RWPE2 (cell line): ENCODE measurements at regions not wholly inside any gene's neighbourhood (a gene's known extent, or its start where the extent isn't known, plus 50 kb on each side); places are given as distances from the start of the nearest gene placed in this dataset.
A peak's percentile ranks its signal among the peaks of the same experiment; 100 is the strongest.

Source experiments
- ATAC-seq: fragments of 200-7000 bp; cut with Tn5 transposase; 3 replicates; pipeline ENCODE4 v1.9.1; 2021; ENCODE audit warnings: low read depth
- DNase-seq: peaks from one replicate; pipeline ENCODE4 v3.0.0-alpha.2; 2020; ENCODE audit warnings: low spot score
- H3K27ac ChIP-seq: fragments of 450-650 bp; 2 replicates; pipeline ENCODE4 v1.5.1; 2017; ENCODE audit warnings: mild to moderate bottlenecking; ENCODE audit not compliant: poor library complexity, severe bottlenecking
- H3K27me3 ChIP-seq: fragments of 250-450 bp; sonication (Bioruptor Pico); 2 replicates; pipeline ENCODE4 v1.5.1; 2021; ENCODE audit warnings: mild to moderate bottlenecking, moderate library complexity; ENCODE audit not compliant: insufficient read depth, poor library complexity, severe bottlenecking
- H3K36me3 ChIP-seq: fragments of 250-450 bp; sonication (Bioruptor Pico); 2 replicates; pipeline ENCODE4 v1.5.1; 2020; ENCODE audit warnings: low read depth, mild to moderate bottlenecking, moderate library complexity
- H3K4me1 ChIP-seq: fragments of 250-450 bp; sonication (Bioruptor Pico); 2 replicates; pipeline ENCODE4 v1.5.1; 2021; ENCODE audit warnings: mild to moderate bottlenecking, moderate library complexity; ENCODE audit not compliant: insufficient read depth, poor library complexity, severe bottlenecking
- H3K4me3 ChIP-seq: fragments of 250-450 bp; sonication (Bioruptor Pico); 2 replicates; pipeline ENCODE4 v1.5.1; 2021; ENCODE audit warnings: mild to moderate bottlenecking, moderate library complexity; ENCODE audit not compliant: severe bottlenecking
- H3K9me3 ChIP-seq: fragments of 250-450 bp; sonication (Bioruptor Pico); 2 replicates; pipeline ENCODE4 v1.5.1; 2021; ENCODE audit warnings: mild to moderate bottlenecking, moderate library complexity; ENCODE audit not compliant: severe bottlenecking
- TF ChIP-seq, protein P1 (sequence below): fragments of 450-650 bp; IDR thresholded peaks from one replicate; pipeline ENCODE4 v1.5.1; 2017; ENCODE audit warnings: mild to moderate bottlenecking, moderate library complexity; ENCODE audit not compliant: poor library complexity, severe bottlenecking

DNA sequence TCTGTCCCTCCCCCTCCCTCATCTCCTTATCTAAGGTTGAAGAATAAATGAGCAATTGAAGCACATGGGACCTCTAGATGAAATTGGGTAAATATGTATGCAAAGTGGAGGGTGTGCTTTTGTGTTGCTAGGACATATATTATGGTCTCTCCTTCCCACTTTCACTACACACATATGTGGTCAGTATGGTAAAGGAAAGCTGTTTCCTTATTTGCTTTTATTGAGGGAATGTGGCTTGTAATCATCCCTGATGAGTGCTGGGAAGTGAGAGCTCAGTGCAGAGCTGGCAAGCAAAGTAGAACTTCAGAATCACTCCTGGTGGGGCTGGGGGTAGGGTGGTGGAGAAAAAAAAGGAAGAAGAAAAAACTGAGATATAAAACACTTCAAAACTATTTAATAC lies 189.9 kb upstream of the ATP5MC3 start:
- Histone ChIP-seq H3K27me3 (peaks cover 5% of the 10 kb centered on the region), H3K4me3 (no peak overlapping the region), H3K36me3 (no peaks in the 10 kb centered on the region), H3K27ac (no peak overlapping the region), H3K9me3 (no peaks in the 10 kb centered on the region), H3K4me1 (no peaks in the 10 kb centered on the region)
- DNase-seq, result no peak
- TF ChIP-seq, protein P1, sequence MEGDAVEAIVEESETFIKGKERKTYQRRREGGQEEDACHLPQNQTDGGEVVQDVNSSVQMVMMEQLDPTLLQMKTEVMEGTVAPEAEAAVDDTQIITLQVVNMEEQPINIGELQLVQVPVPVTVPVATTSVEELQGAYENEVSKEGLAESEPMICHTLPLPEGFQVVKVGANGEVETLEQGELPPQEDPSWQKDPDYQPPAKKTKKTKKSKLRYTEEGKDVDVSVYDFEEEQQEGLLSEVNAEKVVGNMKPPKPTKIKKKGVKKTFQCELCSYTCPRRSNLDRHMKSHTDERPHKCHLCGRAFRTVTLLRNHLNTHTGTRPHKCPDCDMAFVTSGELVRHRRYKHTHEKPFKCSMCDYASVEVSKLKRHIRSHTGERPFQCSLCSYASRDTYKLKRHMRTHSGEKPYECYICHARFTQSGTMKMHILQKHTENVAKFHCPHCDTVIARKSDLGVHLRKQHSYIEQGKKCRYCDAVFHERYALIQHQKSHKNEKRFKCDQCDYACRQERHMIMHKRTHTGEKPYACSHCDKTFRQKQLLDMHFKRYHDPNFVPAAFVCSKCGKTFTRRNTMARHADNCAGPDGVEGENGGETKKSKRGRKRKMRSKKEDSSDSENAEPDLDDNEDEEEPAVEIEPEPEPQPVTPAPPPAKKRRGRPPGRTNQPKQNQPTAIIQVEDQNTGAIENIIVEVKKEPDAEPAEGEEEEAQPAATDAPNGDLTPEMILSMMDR, result no peak
- ATAC-seq, result no peak

DNA sequence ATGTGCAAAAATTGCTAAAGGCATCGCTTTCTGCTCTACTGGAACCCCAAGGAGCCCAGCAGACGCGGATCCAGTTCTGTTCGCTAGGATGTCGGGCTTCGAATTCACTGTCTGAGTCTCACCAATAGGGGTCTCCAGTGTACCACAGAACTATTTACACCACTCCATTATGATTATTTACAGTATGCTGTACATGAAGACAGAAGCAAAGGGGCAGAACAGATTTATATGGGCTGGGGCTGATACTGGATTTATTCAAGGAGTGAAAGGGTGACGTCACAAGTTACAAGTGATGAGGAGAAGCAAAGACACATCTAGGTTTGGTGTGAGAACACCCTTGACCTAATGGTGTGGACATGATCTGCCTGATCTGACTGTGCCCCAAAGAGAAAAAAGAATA lies 185.3 kb upstream of the ATP5MC3 start:
- ATAC-seq (peak; percentile 79), DNase-seq (no peak)
- Histone ChIP-seq H3K9me3 (no peaks in the 10 kb centered on the region), H3K36me3 (no peaks in the 10 kb centered on the region), H3K27me3 (peaks cover 5% of the 10 kb centered on the region), H3K4me3 (no peak overlapping the region), H3K4me1 (no peaks in the 10 kb centered on the region), H3K27ac (no peak overlapping the region)
- TF ChIP-seq, protein P1, result peak; percentile 84

GRCh38 chr2:175363699-175364098 lies 182.2 kb upstream of the ATP5MC3 start:
- no peak overlapping the region for H3K4me3 ChIP-seq
- no peak for DNase-seq
- no peaks in the 10 kb centered on the region for H3K9me3 ChIP-seq
- TF ChIP-seq, protein P1, result no peak
- H3K27me3 ChIP-seq, result no peaks in the 10 kb centered on the region
- no peaks in the 10 kb centered on the region for H3K36me3 ChIP-seq
- H3K27ac ChIP-seq, result no peak overlapping the region
- no peaks in the 10 kb centered on the region for H3K4me1 ChIP-seq
- ATAC-seq, result no peak

DNA sequence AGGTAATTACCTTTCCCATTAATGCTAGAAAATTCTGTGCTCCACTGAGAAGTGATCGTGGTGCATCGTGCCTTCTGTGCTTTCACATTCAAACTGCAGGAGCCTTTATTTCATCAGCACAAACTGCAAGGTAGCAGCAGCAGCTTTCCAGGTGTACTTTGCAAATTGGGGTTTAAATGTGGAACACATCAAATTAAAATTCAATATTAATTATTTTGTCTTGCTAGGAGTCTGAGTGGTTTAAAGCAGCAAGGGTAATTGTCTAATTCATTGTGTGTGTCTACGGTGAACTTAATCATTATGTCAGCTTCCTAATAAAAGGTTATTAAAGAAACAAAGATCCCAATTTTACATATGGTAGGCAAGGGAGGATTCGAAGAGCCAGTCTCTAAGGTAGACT lies 180.8 kb upstream of the ATP5MC3 start:
- DNase-seq, result no peak

DNA sequence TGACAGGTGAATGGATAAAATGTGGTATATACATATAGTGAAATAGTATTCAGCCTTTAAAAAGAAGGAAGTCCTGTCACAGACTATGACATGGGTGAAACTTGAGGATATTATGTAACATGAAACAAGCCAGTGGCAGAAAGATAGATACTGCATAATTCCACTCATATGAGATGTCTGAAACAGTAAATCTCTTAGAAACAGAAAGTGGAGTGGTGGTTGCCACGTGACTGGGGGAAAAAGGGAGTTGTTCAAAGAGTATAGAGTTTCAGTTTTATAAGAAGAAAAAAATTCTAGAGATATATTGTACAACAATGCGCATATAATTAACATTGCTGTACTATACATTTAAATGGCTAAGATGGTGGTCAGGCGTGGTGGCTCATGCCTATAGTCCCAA lies 178.2 kb upstream of the ATP5MC3 start:
- no peaks in the 10 kb centered on the region for H3K4me1 ChIP-seq
- no peaks in the 10 kb centered on the region for H3K27me3 ChIP-seq
- no peaks in the 10 kb centered on the region for H3K36me3 ChIP-seq
- TF ChIP-seq, protein P1, result no peak
- no peaks in the 10 kb centered on the region for H3K9me3 ChIP-seq
- H3K4me3 ChIP-seq, result no peak overlapping the region
- DNase-seq, result no peak
- no peak overlapping the region for H3K27ac ChIP-seq
- no peak for ATAC-seq

More for the DNA sequence above, 180.8 kb upstream of the ATP5MC3 start:
- H3K27ac ChIP-seq, result no peak overlapping the region
- no peak for ATAC-seq
- H3K27me3 ChIP-seq, result no peaks in the 10 kb centered on the region
- H3K4me3 ChIP-seq, result no peak overlapping the region
- H3K4me1 ChIP-seq, result no peaks in the 10 kb centered on the region
- TF ChIP-seq, protein P1, result no peak
- H3K36me3 ChIP-seq, result no peaks in the 10 kb centered on the region
- no peaks in the 10 kb centered on the region for H3K9me3 ChIP-seq
